ENCODE measurements at regions not wholly inside any gene's neighbourhood (a gene's known extent, or its start where the extent isn't known, plus 50 kb on each side); places are given as distances from the start of the nearest gene placed in this dataset.

DNA sequence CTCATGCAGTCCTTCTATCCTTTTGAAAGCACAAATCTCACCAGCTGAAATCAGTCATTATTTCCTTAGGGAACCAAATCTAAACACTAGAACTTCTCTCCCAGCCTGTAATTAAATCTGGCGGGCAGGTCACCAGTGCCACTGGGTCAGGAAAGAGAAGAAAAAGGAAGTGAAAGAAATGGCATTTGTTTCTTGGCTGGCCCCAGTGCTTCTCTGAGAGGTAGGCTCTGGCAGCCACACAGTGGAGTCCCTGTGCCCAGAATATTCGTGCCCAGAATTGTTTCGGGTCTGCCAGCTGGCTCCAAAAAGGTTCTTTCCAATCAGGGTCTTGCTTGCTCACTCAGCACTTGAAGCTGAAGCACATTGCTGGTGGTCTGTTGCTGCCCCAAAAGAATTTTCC is 133.9 kb upstream of the MTAP start:
- no peak for DNase-seq (ENCODE audit: low read depth, low spot score)

- no peak for DNase-seq (ENCODE audit: low read depth, low spot score)
Observed at GRCh38 chr9:21669701-21670100, 132.7 kb upstream of the MTAP start.

DNA sequence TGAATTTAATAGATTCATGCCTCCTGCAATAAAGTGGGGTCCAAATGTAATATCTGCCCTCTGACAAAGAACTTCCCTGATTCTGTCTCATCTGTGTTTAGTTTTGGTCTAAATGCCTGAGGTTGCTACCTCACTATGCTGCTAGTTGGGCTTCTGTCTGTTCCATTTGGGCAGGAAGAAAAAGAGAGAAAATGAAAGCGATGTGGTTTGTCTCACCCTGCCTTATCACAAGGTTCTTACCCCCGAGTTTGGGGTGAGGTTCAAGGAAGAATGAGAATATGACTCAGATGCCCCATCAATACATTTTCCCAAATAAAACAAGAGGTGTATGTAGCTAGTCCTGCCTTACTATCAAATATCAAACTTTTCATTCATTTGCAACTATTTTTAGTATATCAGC is 132.1 kb upstream of the MTAP start:
- DNase-seq (ENCODE audit: low read depth, low spot score), result no peak

DNA sequence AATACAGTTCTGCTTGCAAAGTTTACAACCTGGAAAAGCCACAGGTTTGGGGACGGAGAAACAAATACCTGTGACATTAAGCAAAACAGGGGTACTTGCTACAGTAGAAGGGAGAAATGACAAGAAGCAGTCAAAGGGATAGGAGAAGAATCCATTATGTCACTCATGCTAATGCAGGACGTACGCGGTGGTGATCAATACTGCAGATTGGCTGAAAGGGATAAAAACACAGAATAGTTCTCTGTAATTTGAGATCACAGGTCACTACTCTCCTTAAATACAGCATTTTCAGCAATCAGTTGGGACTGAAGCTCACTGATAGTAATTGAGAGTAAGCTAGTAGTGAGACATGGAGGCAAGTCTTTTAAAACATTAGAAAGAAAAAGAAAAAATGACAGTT is 130.3 kb upstream of the MTAP start:
- no peak for DNase-seq (ENCODE audit: low read depth, low spot score)

GRCh38 chr9:21672761-21673160 is 129.7 kb upstream of the MTAP start:
- no peak for DNase-seq (ENCODE audit: low read depth, low spot score)

DNA sequence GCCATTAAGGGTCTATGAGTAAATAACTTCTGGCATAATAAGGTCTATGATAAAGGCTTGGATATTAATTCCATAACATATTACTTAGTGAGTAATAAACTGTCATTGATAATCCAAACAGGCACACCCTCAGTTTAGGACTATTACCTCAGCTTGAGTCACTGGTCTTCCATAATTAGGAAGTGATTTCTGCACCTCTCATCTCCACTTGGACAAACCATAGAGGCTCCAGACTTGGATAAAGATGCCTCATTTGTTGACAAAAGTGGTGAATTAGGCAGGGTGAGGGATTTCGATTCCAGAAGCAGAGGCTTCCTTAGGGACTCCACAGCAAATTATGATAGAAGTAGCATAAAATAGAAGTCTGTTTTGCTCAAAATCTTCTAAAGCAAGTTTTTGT is 127.5 kb upstream of the MTAP start:
- no peak for DNase-seq (ENCODE audit: low read depth, low spot score)

DNA sequence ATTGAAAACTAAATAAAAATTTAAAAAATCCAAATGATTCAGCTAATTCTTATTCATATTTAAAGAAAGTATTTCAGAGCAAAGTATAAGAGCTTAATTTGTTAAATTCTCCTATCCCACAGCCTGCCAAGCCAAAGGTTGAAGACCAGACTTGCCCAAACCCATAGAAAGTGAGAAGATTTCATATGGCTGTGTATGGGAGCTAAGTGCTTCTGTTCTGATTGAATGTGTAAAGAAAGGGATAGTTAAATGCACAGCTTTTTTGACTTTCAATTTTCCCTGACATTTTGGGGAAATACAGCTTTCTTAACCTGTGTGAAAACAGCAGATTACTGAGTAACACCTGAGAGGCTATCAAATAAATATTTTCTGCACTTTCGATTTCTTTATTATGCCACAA is 125.0 kb upstream of the MTAP start:
- DNase-seq (ENCODE audit: low read depth, low spot score), result no peak

- DNase-seq (ENCODE audit: low read depth, low spot score), result no peak
Observed at GRCh38 chr9:21677834-21678233, 124.6 kb upstream of the MTAP start.

DNA sequence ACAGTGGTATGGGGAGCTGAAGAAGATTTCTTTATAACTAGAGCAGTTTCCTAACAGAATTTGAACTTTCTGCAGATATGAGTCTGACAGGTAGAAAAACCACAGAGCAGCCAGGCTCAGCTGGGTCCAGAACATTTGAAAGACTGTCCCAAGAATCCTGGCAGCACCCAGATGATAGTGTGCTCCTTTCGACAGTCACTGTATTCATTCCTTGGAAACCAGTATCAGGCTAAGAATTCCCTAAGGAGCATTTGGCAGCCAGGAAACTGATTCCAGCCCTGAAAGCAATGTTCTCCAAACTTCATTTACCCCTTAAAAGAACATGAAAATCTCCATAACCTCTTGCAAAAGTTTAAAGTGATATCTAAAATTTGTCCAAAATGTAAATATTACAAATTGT is 123.0 kb upstream of the MTAP start:
- DNase-seq (ENCODE audit: low read depth, low spot score), result no peak

DNA sequence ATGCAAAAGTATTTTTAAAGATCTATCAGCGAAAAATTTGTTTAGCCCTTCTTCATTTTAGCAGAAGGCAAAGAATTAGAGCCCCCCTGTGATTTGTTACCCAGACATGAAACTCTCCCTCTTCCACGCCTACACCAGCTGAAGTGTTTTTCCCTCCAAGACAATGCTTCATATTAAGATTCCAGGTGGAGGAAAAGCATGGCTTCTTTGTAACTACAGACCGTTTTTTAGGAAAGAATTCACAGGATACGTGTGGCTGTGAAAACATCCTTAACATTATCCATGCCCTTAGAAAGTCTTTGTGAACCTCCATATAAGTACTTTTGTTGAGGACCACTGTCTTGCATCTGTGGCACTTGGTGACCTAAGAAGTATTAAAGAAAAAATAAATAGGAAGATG is 121.8 kb upstream of the MTAP start:
- no peak for DNase-seq (ENCODE audit: low read depth, low spot score)

- no peak for DNase-seq (ENCODE audit: low read depth, low spot score)
Observed at GRCh38 chr9:21681641-21682040, 120.8 kb upstream of the MTAP start.

DNA sequence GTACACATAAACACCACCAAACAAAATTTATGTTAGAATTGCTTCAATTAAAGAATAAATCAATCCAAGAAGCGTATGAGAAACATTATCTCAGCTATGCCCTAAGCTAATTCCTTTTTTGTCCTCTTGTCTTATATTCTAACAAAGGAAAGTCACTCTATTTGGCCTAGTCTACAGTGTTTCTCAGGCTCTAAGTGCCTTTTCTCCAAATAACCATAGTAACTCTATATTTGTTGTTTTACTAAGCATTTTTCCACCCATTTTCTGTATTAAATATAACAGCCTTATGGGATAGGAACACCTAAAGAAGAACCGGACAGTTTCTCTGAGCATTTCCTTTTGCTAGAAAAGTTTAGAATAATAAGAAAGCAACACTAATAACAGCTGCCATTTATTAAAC is 120.1 kb upstream of the MTAP start:
- DNase-seq (ENCODE audit: low read depth, low spot score), result no peak

- DNase-seq (ENCODE audit: low read depth, low spot score), result no peak
Observed at GRCh38 chr9:21682981-21683380, 119.5 kb upstream of the MTAP start.

DNA sequence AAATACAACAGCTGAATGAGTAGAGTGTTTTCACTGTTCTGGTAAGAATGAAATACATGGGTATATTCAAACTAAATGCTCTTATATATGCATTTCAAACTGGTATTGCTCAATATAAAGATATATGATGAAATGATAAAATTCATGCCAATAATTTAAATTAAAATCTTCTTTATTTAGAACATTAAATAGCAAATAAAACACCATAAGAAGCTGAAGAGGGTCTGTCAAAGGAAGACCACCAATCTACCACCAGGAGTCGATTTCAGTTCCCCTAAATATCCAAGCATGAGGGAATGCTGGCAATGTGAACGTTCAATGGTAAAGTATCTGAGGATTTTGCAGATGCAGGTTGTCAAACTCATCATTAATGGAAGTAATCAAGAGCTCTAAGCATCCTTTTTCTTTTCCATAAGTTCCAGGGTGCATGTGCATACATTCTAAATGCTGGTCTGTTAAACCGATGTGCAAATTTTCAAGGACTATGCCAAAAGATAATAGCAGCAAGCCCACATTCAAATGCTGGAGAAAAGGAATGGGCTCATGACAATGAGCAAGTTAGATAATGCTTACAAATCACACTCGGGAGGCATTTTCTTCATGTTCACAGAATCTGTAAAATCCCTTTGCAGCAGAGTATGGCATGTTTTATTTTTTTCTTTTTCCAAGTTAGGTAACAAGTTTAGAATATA is 118.8 kb upstream of the MTAP start:
- no peak for DNase-seq (ENCODE audit: low read depth, low spot score)

DNA sequence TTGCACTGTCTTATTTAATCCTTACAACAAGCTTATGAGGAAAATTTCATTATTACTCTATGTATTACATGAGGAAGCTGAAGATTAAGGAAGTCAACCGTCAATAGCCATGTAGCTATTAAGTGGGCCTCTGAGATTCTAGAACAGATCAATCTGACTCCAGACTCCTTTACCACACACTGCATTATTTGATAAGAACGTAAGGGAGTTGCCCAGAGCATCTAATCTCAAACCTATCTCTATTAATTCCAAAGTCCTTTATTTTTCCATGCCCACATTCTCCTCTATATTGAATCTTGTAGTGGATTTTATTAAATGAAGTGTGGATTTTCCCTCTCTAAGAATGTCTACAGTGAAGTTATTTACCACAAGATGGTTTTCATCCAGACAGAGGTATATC is 118.2 kb upstream of the MTAP start:
- DNase-seq (ENCODE audit: low read depth, low spot score), result no peak

GRCh38 chr9:21684831-21685362 is 117.5 kb upstream of the MTAP start:
- DNase-seq (ENCODE audit: low read depth, low spot score), result no peak

- DNase-seq (ENCODE audit: low read depth, low spot score), result no peak
Observed at GRCh38 chr9:21685502-21685901, 116.9 kb upstream of the MTAP start.

- no peak for DNase-seq (ENCODE audit: low read depth, low spot score)
Observed at GRCh38 chr9:21686738-21687137, 115.7 kb upstream of the MTAP start.

DNA sequence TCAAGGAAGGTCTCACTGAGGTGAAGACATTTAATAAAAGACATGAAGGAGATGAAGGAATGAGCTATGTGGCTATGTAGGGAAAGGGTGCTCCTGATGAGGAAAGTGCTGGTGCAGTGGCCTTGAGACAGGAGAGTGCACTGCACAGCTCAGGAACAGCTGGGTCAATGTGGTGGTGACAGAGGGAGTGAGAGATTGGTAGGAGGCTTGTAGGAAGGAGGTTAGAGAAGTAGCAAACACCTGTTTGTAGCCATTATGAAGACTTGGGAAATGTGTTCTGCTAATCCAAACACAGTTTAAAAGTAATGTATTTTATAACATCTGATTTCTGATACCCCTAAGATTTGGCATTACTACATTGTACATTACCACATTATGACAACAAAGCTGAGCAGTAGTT is 115.1 kb upstream of the MTAP start:
- no peak for DNase-seq (ENCODE audit: low read depth, low spot score)

DNA sequence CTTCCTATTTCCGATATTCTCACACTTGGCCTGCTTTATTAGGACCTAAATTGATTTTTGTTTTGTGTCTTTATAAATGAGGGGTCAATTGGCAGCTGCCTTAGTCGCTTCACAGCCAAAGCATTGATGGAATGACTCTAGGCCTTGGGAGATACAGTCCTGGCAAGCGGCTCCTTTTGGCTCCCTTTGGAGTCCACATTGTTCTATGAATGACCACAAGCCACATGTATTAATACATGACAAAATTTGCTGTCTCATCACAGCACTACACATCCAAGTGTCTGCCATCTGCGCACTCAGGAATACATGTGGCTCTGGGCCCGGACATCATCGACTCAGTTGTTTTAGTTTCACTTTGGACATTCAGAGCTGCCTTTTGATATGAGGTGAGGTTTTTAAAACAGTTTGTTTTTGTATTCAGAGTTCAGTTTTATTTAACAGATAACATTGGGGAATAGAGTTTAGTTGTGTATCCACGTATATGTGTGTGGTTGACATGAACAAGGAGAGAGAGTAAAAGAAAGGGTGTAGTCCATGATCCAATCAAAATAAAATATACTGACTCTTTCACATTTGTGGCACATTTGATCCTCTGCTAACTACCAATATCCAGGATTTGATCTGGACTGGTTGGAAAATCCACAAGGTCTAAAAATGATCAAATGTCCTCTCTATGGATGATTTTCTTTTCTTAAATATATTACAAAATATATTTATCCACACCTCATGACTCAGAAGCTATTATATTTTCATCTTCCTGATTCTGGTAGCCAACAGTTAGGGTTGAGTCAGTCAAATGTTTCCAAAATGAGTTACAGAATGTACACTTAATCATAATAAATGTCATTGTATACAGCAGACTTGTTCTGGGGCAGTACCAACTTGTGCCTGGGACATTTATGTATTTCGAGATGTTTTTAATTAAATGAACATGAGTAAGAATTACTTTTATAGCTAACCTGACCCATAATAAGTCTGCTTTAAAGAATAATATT is 114.0 kb upstream of the MTAP start:
- no peak for DNase-seq (ENCODE audit: low read depth, low spot score)

- no peak for DNase-seq (ENCODE audit: low read depth, low spot score)
Observed at GRCh38 chr9:21689854-21690253, 112.6 kb upstream of the MTAP start.

DNA sequence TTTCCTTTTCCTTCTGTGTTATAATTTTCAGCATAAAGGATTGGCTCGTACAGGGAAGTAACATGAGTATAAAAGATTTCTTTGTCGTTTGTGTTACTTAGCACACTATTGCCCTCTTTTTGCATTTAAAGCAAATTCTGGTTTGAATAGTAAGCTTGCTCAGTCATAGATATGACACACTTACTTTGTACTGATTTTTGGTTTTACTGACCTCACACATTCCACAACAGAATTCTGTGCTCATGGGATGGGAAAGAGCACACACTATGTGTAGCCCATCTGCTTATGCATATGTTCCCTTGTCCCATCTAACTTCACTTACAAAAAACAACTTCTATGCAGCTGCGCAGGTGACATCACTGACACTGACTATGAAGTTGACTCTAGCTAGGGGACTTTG is 111.9 kb upstream of the MTAP start:
- no peak for DNase-seq (ENCODE audit: low read depth, low spot score)

- no peak for DNase-seq (ENCODE audit: low read depth, low spot score)
Observed at GRCh38 chr9:21692390-21692789, 110.0 kb upstream of the MTAP start.
